Neural progenitor cell (in vitro differentiated cells): ENCODE measurements at regions not wholly inside any gene's neighbourhood (a gene's known extent, or its start where the extent isn't known, plus 50 kb on each side); places are given as distances from the start of the nearest gene placed in this dataset.

Experiments
- CTCF ChIP-seq: fragments of 200-600 bp; sonication (generic); IDR thresholded peaks from 2 replicates; pipeline ENCODE4 v1.5.1; 2017; ENCODE audit warnings: antibody characterized with exemption, mild to moderate bottlenecking
- EZH2 ChIP-seq: fragments of 200-600 bp; sonication (generic); IDR thresholded peaks from 2 replicates; pipeline ENCODE4 v1.6.1; 2017; ENCODE audit warnings: antibody characterized with exemption, mild to moderate bottlenecking, moderate library complexity

- TF ChIP-seq CTCF, result no peak
- no peak for TF ChIP-seq EZH2
Measured at GRCh38 chr3:177515786-177516157, 318.5 kb upstream of the TBL1XR1 start.
